ENCODE measurements at regions not wholly inside any gene's neighbourhood (a gene's known extent, or its start where the extent isn't known, plus 50 kb on each side); places are given as distances from the start of the nearest gene placed in this dataset.
A peak's percentile ranks its signal among the peaks of the same experiment; 100 is the strongest.
"Not testable (repeated sequence)": the region's sequence is repeated elsewhere in the genome, so short reads cannot be mapped to it uniquely, and the experiment has no call there.

GRCh38 chr15:50857763-50858162 lies 50.7 kb upstream of the AP4E1 start:
- Histone ChIP-seq H3K36me3 (ENCODE audit: control insufficient read depth, insufficient read depth, low read length) (no peaks in the 10 kb centered on the region), H3K27me3 (ENCODE audit: control insufficient read depth, insufficient read depth, low read length) (no peaks in the 10 kb centered on the region), H3K4me3 (ENCODE audit: low read depth, low read length) (no peak overlapping the region), H3K27ac (ENCODE audit: insufficient read depth, low read length, poor library complexity, severe bottlenecking) (no peak overlapping the region), H3K4me1 (ENCODE audit: control insufficient read depth, insufficient read depth, low read length, poor library complexity, severe bottlenecking) (no peaks in the 10 kb centered on the region), H3K9me3 (ENCODE audit: control insufficient read depth in 2 of 2, low read length in 2 of 2) (no peaks in the 10 kb centered on the region)
- no peaks in the 10 kb centered on the region for H3K9me3 Mint-ChIP-seq
- no peaks in the 10 kb centered on the region for H3K4me1 Mint-ChIP-seq
- DNase-seq: no peak
- ATAC-seq (ENCODE audit: low read depth in 2 of 2): no peak
- no peaks in the 10 kb centered on the region for H3K36me3 Mint-ChIP-seq
- H3K27me3 Mint-ChIP-seq: peaks cover 16% of the 10 kb centered on the region
- no peak overlapping the region for H3K27ac Mint-ChIP-seq
- H3K4me3 Mint-ChIP-seq: no peak overlapping the region

GRCh38 chr15:50854601-50855490 lies 53.6 kb upstream of the AP4E1 start:
- H3K27me3 ChIP-seq (ENCODE audit: control insufficient read depth, insufficient read depth, low read length): peaks cover 2% of the 10 kb centered on the region
- H3K27ac ChIP-seq (ENCODE audit: insufficient read depth, low read length, poor library complexity, severe bottlenecking): no peak overlapping the region
- Mint-ChIP-seq H3K27ac (no peak overlapping the region), H3K4me1 (no peaks in the 10 kb centered on the region), H3K4me3 (no peak overlapping the region), H3K36me3 (no peaks in the 10 kb centered on the region), H3K27me3 (peaks cover 9% of the 10 kb centered on the region), H3K9me3 (peaks cover 0 to 3% (median 0%) of the 10 kb centered on the region in 7 donors)
- H3K4me3 ChIP-seq (ENCODE audit: low read depth, low read length): no peak overlapping the region
- H3K9me3 ChIP-seq (ENCODE audit: control insufficient read depth in 2 of 2, low read length in 2 of 2): no peaks in the 10 kb centered on the region
- H3K36me3 ChIP-seq (ENCODE audit: control insufficient read depth, insufficient read depth, low read length): no peaks in the 10 kb centered on the region
- ATAC-seq (ENCODE audit: low read depth in 2 of 2): no peak
- no peaks in the 10 kb centered on the region for H3K4me1 ChIP-seq (ENCODE audit: control insufficient read depth, insufficient read depth, low read length, poor library complexity, severe bottlenecking)
- no peak for DNase-seq

GRCh38 chr15:50850003-50850402 lies 58.5 kb upstream of the AP4E1 start:
- Mint-ChIP-seq H3K4me1 (no peaks in the 10 kb centered on the region), H3K27ac (no peak overlapping the region), H3K27me3 (peaks cover 14% of the 10 kb centered on the region), H3K36me3 (no peaks in the 10 kb centered on the region), H3K4me3 (no peak overlapping the region), H3K9me3 (peaks cover 0 to 3% (median 0%) of the 10 kb centered on the region in 7 donors)
- Histone ChIP-seq H3K36me3 (ENCODE audit: control insufficient read depth, insufficient read depth, low read length) (no peaks in the 10 kb centered on the region), H3K27ac (ENCODE audit: insufficient read depth, low read length, poor library complexity, severe bottlenecking) (no peak overlapping the region), H3K4me3 (ENCODE audit: low read depth, low read length) (no peak overlapping the region), H3K4me1 (ENCODE audit: control insufficient read depth, insufficient read depth, low read length, poor library complexity, severe bottlenecking) (no peaks in the 10 kb centered on the region), H3K9me3 (ENCODE audit: control insufficient read depth in 2 of 2, low read length in 2 of 2) (no peaks in the 10 kb centered on the region), H3K27me3 (ENCODE audit: control insufficient read depth, insufficient read depth, low read length) (peaks cover 2% of the 10 kb centered on the region)
- ATAC-seq (ENCODE audit: low read depth in 2 of 2): no peak
- DNase-seq: no peak

GRCh38 chr15:50848349-50848748 lies 60.1 kb upstream of the AP4E1 start:
- no peaks in the 10 kb centered on the region for H3K36me3 Mint-ChIP-seq
- peaks cover 0 to 3% (median 2%) of the 10 kb centered on the region in 7 donors for H3K9me3 Mint-ChIP-seq
- H3K27me3 Mint-ChIP-seq: peaks cover 21% of the 10 kb centered on the region
- H3K4me3 Mint-ChIP-seq: no peak overlapping the region
- ATAC-seq (ENCODE audit: low read depth in 2 of 2) (no peak), DNase-seq (no peak)
- Histone ChIP-seq H3K27me3 (ENCODE audit: control insufficient read depth, insufficient read depth, low read length) (peaks cover 2% of the 10 kb centered on the region), H3K36me3 (ENCODE audit: control insufficient read depth, insufficient read depth, low read length) (no peaks in the 10 kb centered on the region), H3K9me3 (ENCODE audit: control insufficient read depth in 2 of 2, low read length in 2 of 2) (no peaks in the 10 kb centered on the region), H3K4me1 (ENCODE audit: control insufficient read depth, insufficient read depth, low read length, poor library complexity, severe bottlenecking) (no peaks in the 10 kb centered on the region), H3K27ac (ENCODE audit: insufficient read depth, low read length, poor library complexity, severe bottlenecking) (no peak overlapping the region), H3K4me3 (ENCODE audit: low read depth, low read length) (no peak overlapping the region)
- peak overlapping the region in 1 of 3 donors; percentile 4 for H3K27ac Mint-ChIP-seq
- no peaks in the 10 kb centered on the region for H3K4me1 Mint-ChIP-seq

GRCh38 chr15:50845181-50845580 lies 63.3 kb upstream of the AP4E1 start:
- H3K36me3 Mint-ChIP-seq; H3K4me1 Mint-ChIP-seq; H3K36me3 ChIP-seq (ENCODE audit: control insufficient read depth, insufficient read depth, low read length); H3K27ac Mint-ChIP-seq; H3K4me1 ChIP-seq (ENCODE audit: control insufficient read depth, insufficient read depth, low read length, poor library complexity, severe bottlenecking); H3K4me3 Mint-ChIP-seq; ATAC-seq (ENCODE audit: low read depth in 2 of 2); H3K9me3 Mint-ChIP-seq; H3K27me3 ChIP-seq (ENCODE audit: control insufficient read depth, insufficient read depth, low read length); H3K4me3 ChIP-seq (ENCODE audit: low read depth, low read length); DNase-seq; H3K27ac ChIP-seq (ENCODE audit: insufficient read depth, low read length, poor library complexity, severe bottlenecking); H3K9me3 ChIP-seq (ENCODE audit: control insufficient read depth in 2 of 2, low read length in 2 of 2): not testable (repeated sequence)
- peaks cover 27% of the 10 kb centered on the region for H3K27me3 Mint-ChIP-seq

- ATAC-seq (ENCODE audit: low read depth in 2 of 2): no peak
- peaks cover 0 to 1% (median 0%) of the 10 kb centered on the region in 4 donors for H3K4me1 Mint-ChIP-seq
These were observed 68.0 kb upstream of the AP4E1 start for GRCh38 chr15:50840520-50840919.

GRCh38 chr15:50837256-50837770 lies 71.2 kb upstream of the AP4E1 start:
- Mint-ChIP-seq H3K36me3 (no peaks in the 10 kb centered on the region), H3K27ac (peak overlapping the region in 1 of 3 donors; percentile 28), H3K9me3 (peaks cover 0 to 1% (median 0%) of the 10 kb centered on the region in 7 donors), H3K27me3 (peaks cover 20% of the 10 kb centered on the region), H3K4me1 (peaks cover 0 to 1% (median 0%) of the 10 kb centered on the region in 4 donors), H3K4me3 (no peak overlapping the region)
- no peaks in the 10 kb centered on the region for H3K9me3 ChIP-seq (ENCODE audit: control insufficient read depth in 2 of 2, low read length in 2 of 2)
- H3K4me3 ChIP-seq (ENCODE audit: low read depth, low read length): no peak overlapping the region
- H3K36me3 ChIP-seq (ENCODE audit: control insufficient read depth, insufficient read depth, low read length): no peaks in the 10 kb centered on the region
- H3K4me1 ChIP-seq (ENCODE audit: control insufficient read depth, insufficient read depth, low read length, poor library complexity, severe bottlenecking): no peaks in the 10 kb centered on the region
- H3K27ac ChIP-seq (ENCODE audit: insufficient read depth, low read length, poor library complexity, severe bottlenecking): no peak overlapping the region
- peaks cover 4% of the 10 kb centered on the region for H3K27me3 ChIP-seq (ENCODE audit: control insufficient read depth, insufficient read depth, low read length)
- ATAC-seq (ENCODE audit: low read depth in 2 of 2) (no peak), DNase-seq (no peak)

More at GRCh38 chr15:50840520-50840919, 68.0 kb upstream of the AP4E1 start:
- H3K9me3 ChIP-seq (ENCODE audit: control insufficient read depth in 2 of 2, low read length in 2 of 2): no peaks in the 10 kb centered on the region
- H3K27me3 ChIP-seq (ENCODE audit: control insufficient read depth, insufficient read depth, low read length): peaks cover 4% of the 10 kb centered on the region
- DNase-seq: peak in 1 of 3 donors; percentile 4
- H3K4me3 ChIP-seq (ENCODE audit: low read depth, low read length): no peak overlapping the region
- Mint-ChIP-seq H3K27me3 (peaks cover 26% of the 10 kb centered on the region), H3K27ac (no peak overlapping the region), H3K36me3 (no peaks in the 10 kb centered on the region), H3K4me3 (no peak overlapping the region), H3K9me3 (peaks cover 0 to 2% (median 0%) of the 10 kb centered on the region in 7 donors)
- no peaks in the 10 kb centered on the region for H3K4me1 ChIP-seq (ENCODE audit: control insufficient read depth, insufficient read depth, low read length, poor library complexity, severe bottlenecking)
- H3K27ac ChIP-seq (ENCODE audit: insufficient read depth, low read length, poor library complexity, severe bottlenecking): no peak overlapping the region
- no peaks in the 10 kb centered on the region for H3K36me3 ChIP-seq (ENCODE audit: control insufficient read depth, insufficient read depth, low read length)
